GM13976 (cell line): ENCODE measurements at regions not wholly inside any gene's neighbourhood (a gene's known extent, or its start where the extent isn't known, plus 50 kb on each side); places are given as distances from the start of the nearest gene placed in this dataset.

Experiments
- DNase-seq: peaks from one replicate; pipeline ENCODE4 v3.0.0; 2012; ENCODE audit warnings: low spot score
- CTCF ChIP-seq: IDR thresholded peaks from 2 replicates; pipeline ENCODE4 v1.5.1; 2012; ENCODE audit warnings: borderline replicate concordance, mild to moderate bottlenecking; ENCODE audit not compliant: insufficient read depth; ENCODE audit errors: extremely low read depth, missing control alignments, control extremely low read depth
- in situ Hi-C: fragments of 300-500 bp; cut with MboI; formaldehyde crosslinking; loops from one replicate; pipeline ENCODE4 v1.12.0; 2022; ENCODE audit warnings: low sequenced_read_pairs, mixed read lengths, inconsistent platforms; ENCODE audit not compliant: unreplicated experiment

DNA sequence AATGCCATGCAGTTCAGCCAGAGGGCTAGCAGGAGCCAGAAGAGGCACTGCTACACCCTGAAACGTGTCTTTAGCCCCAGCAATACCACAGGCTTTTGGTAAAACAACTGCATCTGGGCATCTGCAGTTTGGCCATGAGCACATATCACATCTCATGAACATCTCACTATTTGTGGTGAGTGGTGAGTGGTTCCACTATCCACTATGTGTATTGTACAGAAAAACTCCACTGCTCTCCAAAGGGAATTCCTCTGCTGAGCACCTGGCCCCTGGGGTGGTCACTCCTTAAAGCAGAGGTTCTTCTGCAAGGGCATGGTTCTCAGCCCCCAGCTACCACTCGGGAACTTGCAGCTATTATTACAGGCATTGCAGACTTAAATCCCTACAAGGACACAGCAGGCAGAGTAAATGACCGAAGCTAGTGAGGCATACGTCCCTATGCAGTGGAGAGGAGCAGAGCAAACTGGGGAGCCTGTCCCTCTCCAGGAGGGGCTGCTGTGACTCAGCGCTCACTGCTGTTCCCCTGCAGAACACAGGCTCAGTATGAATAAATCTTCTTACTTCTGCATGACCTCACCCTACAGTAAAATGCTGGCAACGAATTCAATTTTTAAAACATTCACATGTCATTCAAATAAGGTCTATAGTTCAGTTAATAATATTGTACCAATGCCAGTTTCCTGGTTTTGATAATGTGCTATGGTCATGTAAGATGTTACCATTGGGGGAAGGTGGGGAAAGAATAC is 332.4 kb upstream of the ZNF507 start:
- no peak for DNase-seq
- in situ Hi-C loops = no loop called here
- TF ChIP-seq CTCF = no peak

GRCh38 chr19:32017176-32017953 is 328.0 kb upstream of the ZNF507 start:
- TF ChIP-seq CTCF = no peak
- DNase-seq = no peak
- in situ Hi-C loops = no loop called here

DNA sequence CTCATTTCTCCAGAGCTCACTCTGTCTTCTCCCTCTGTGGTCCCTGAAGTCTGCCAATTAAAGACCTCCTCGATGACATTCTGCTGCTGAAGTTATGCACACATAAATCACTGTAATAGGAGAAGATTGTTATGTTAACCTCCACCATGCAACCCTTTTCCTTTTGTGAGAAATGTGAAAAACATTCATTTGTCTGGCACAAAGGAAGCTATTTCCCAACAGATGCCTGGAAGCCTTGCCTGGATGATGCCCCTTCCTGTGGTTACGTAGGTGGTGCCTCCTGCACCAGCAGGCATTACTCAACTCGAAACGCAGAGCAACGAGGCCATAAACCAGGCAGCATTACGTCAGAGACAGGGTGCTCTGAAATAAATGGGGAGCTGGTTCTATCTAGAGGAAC is 327.4 kb upstream of the ZNF507 start:
- no peak for TF ChIP-seq CTCF
- in situ Hi-C loops = no loop called here
- DNase-seq = no peak

DNA sequence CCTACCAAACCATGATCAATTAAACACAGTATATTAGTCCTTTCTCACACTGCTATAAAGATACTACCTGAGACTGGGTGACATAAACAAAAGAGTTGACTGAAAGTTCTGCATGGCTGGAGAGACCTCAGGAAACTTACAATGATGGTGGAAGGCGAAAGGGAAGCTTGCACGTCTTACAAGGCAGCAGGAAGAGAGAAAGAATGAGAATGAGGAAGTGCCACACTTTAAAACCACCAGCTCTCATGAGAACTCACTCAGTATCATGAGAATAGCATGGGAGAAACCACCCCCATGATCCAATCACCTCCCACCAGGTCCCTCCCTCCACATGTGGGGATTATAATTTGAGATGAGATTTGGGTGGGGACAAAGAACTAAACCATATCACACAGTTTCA is 324.9 kb upstream of the ZNF507 start:
- TF ChIP-seq CTCF = no peak
- no peak for DNase-seq
- in situ Hi-C loops = no loop called here

GRCh38 chr19:32022044-32022640 is 323.3 kb upstream of the ZNF507 start:
- no peak for TF ChIP-seq CTCF
- no peak for DNase-seq
- in situ Hi-C loops = no loop called here

- no peak for DNase-seq
- TF ChIP-seq CTCF = no peak
- in situ Hi-C loops = no loop called here
Measured at GRCh38 chr19:32022731-32023563, 322.5 kb upstream of the ZNF507 start.
